ENCODE measurements at regions not wholly inside any gene's neighbourhood (a gene's known extent, or its start where the extent isn't known, plus 50 kb on each side); places are given as distances from the start of the nearest gene placed in this dataset.

DNA sequence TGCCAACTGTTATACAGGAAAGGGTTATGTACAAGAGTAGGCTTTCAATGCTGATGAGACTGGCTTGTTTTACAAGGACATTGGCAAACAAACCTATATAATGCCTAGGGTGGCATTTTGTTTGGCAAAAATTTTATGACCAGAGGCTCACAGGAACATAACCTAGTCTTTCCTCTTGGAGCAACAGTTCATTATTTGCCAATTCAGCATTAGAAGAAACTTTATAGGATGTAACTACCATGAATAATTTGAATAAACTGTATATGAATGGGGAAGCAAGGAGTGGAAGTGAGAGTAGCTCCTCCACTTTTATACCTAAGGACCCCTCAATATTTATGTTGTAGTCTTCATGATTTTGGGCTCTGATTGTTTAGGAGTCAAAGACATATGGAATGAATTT lies 103.9 kb upstream of the WAC start:
- TF ChIP-seq, protein P1, sequence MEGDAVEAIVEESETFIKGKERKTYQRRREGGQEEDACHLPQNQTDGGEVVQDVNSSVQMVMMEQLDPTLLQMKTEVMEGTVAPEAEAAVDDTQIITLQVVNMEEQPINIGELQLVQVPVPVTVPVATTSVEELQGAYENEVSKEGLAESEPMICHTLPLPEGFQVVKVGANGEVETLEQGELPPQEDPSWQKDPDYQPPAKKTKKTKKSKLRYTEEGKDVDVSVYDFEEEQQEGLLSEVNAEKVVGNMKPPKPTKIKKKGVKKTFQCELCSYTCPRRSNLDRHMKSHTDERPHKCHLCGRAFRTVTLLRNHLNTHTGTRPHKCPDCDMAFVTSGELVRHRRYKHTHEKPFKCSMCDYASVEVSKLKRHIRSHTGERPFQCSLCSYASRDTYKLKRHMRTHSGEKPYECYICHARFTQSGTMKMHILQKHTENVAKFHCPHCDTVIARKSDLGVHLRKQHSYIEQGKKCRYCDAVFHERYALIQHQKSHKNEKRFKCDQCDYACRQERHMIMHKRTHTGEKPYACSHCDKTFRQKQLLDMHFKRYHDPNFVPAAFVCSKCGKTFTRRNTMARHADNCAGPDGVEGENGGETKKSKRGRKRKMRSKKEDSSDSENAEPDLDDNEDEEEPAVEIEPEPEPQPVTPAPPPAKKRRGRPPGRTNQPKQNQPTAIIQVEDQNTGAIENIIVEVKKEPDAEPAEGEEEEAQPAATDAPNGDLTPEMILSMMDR (IDR thresholded peaks at IDR 0.05): no peak
- TF ChIP-seq POLR2A (IDR thresholded peaks at IDR 0.05): no peak

Data from uterus (tissue), 2 donors.